Loucy (cell line): ENCODE measurements at regions not wholly inside any gene's neighbourhood (a gene's known extent, or its start where the extent isn't known, plus 50 kb on each side); places are given as distances from the start of the nearest gene placed in this dataset.
A peak's percentile ranks its signal among the peaks of the same experiment; 100 is the strongest.

Experiments used
- H2AFZ ChIP-seq: fragments of 200-600 bp; sonication (generic); 2 replicates; pipeline ENCODE4 v1.6.0; 2016; ENCODE audit warnings: antibody characterized with exemption, mild to moderate bottlenecking, low read length, moderate library complexity
- H3F3A ChIP-seq: fragments of 200-600 bp; 2 replicates; pipeline ENCODE4 v1.6.0; 2016; ENCODE audit warnings: antibody characterized with exemption, low read depth, mild to moderate bottlenecking
- H3K27me3 ChIP-seq: fragments of 200-600 bp; sonication (generic); 2 replicates; pipeline ENCODE4 v1.6.1; 2014; ENCODE audit warnings: low read length, mild to moderate bottlenecking; ENCODE audit not compliant: insufficient read depth, poor library complexity, severe bottlenecking
- H3K36me3 ChIP-seq: fragments of 200-600 bp; sonication (generic); 2 replicates; pipeline ENCODE4 v1.6.1; 2016; ENCODE audit warnings: low read length; ENCODE audit not compliant: insufficient read depth
- H3K4me1 ChIP-seq: fragments of 200-600 bp; sonication (generic); 2 replicates; pipeline ENCODE4 v1.5.1; 2014; ENCODE audit warnings: low read length, mild to moderate bottlenecking; ENCODE audit not compliant: insufficient read depth, poor library complexity, severe bottlenecking
- H3K4me2 ChIP-seq: fragments of 200-600 bp; sonication (generic); 2 replicates; pipeline ENCODE4 v1.6.0; 2014; ENCODE audit warnings: antibody characterized with exemption, low read length, low read depth, mild to moderate bottlenecking; ENCODE audit not compliant: poor library complexity, severe bottlenecking
- H3K4me3 ChIP-seq: fragments of 200-600 bp; sonication (generic); 2 replicates; pipeline ENCODE4 v1.5.1; 2014; ENCODE audit warnings: low read length, mild to moderate bottlenecking, mixed read lengths; ENCODE audit not compliant: poor library complexity, severe bottlenecking
- H3K79me2 ChIP-seq: fragments of 200-600 bp; sonication (generic); 2 replicates; pipeline ENCODE4 v1.6.1; 2014; ENCODE audit warnings: low read length; ENCODE audit not compliant: insufficient read depth
- H3K9ac ChIP-seq: fragments of 200-600 bp; sonication (generic); 2 replicates; pipeline ENCODE4 v1.6.0; 2014; ENCODE audit warnings: mild to moderate bottlenecking, low read depth, low read length, moderate library complexity; ENCODE audit not compliant: poor library complexity, severe bottlenecking
- H3K9me2 ChIP-seq: fragments of 200-600 bp; sonication (generic); replicated peaks from 2 replicates; pipeline ENCODE4 v1.6.1; 2016; ENCODE audit warnings: low read depth, low read length, mixed read lengths
- H3K9me3 ChIP-seq: fragments of 200-600 bp; sonication (generic); 2 replicates; pipeline ENCODE4 v1.6.1; 2014; ENCODE audit warnings: mild to moderate bottlenecking, antibody characterized with exemption, low read length, low read depth; ENCODE audit not compliant: insufficient read depth
- H4K20me1 ChIP-seq: fragments of 200-600 bp; sonication (generic); 2 replicates; pipeline ENCODE4 v1.6.0; 2014; ENCODE audit warnings: antibody characterized with exemption, low read length, mild to moderate bottlenecking; ENCODE audit not compliant: insufficient read depth, poor library complexity, severe bottlenecking
- EZH2phosphoT487 ChIP-seq: fragments of 200-600 bp; IDR thresholded peaks from 2 replicates; pipeline ENCODE4 v1.6.1; 2018; ENCODE audit warnings: antibody characterized with exemption, mild to moderate bottlenecking, moderate library complexity, borderline replicate concordance
- TF ChIP-seq, protein P1 (sequence below): fragments of 200-600 bp; sonication (generic); conservative IDR thresholded peaks from 2 replicates; pipeline ENCODE4 v1.5.1; 2014; ENCODE audit warnings: mild to moderate bottlenecking, antibody characterized with exemption, low read length

- Histone ChIP-seq H3K9me2 (no peaks in the 10 kb centered on the region), H3F3A (no peaks in the 10 kb centered on the region), H3K27me3 (no peaks in the 10 kb centered on the region), H3K4me1 (peaks cover 17% of the 10 kb centered on the region), H3K9me3 (peaks cover 6% of the 10 kb centered on the region), H3K4me3 (no peak overlapping the region), H4K20me1 (no peaks in the 10 kb centered on the region), H3K79me2 (no peaks in the 10 kb centered on the region), H2AFZ (no peak overlapping the region), H3K9ac (no peak overlapping the region), H3K36me3 (no peaks in the 10 kb centered on the region), H3K4me2 (no peak overlapping the region)
- TF ChIP-seq, protein P1, sequence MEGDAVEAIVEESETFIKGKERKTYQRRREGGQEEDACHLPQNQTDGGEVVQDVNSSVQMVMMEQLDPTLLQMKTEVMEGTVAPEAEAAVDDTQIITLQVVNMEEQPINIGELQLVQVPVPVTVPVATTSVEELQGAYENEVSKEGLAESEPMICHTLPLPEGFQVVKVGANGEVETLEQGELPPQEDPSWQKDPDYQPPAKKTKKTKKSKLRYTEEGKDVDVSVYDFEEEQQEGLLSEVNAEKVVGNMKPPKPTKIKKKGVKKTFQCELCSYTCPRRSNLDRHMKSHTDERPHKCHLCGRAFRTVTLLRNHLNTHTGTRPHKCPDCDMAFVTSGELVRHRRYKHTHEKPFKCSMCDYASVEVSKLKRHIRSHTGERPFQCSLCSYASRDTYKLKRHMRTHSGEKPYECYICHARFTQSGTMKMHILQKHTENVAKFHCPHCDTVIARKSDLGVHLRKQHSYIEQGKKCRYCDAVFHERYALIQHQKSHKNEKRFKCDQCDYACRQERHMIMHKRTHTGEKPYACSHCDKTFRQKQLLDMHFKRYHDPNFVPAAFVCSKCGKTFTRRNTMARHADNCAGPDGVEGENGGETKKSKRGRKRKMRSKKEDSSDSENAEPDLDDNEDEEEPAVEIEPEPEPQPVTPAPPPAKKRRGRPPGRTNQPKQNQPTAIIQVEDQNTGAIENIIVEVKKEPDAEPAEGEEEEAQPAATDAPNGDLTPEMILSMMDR: no peak
- TF ChIP-seq EZH2phosphoT487: no peak
Measured at GRCh38 chr4:54902271-54902670, 223.1 kb downstream of the KDR start.

GRCh38 chr4:54901202-54901601 is 224.2 kb downstream of the KDR start:
- Histone ChIP-seq H3K9me3 (0 out of 2 replicates have a peak, but pooled peaks cover under 1% of the 10 kb centered on the region), H3K9ac (no peak overlapping the region), H2AFZ (no peak overlapping the region), H4K20me1 (no peaks in the 10 kb centered on the region), H3K4me1 (peaks cover 17% of the 10 kb centered on the region), H3K4me3 (no peak overlapping the region), H3F3A (no peaks in the 10 kb centered on the region), H3K27me3 (no peaks in the 10 kb centered on the region), H3K79me2 (no peaks in the 10 kb centered on the region), H3K36me3 (no peaks in the 10 kb centered on the region), H3K4me2 (no peak overlapping the region), H3K9me2 (no peaks in the 10 kb centered on the region)
- TF ChIP-seq, protein P1: no peak
- TF ChIP-seq EZH2phosphoT487: no peak

- no peaks in the 10 kb centered on the region for H3K79me2 ChIP-seq
- H3K9me2 ChIP-seq: no peaks in the 10 kb centered on the region
- TF ChIP-seq, protein P1: no peak
- no peak for TF ChIP-seq EZH2phosphoT487
- no peak overlapping the region for H2AFZ ChIP-seq
- H3K4me1 ChIP-seq: peaks cover 17% of the 10 kb centered on the region
- no peaks in the 10 kb centered on the region for H3K36me3 ChIP-seq
- no peaks in the 10 kb centered on the region for H3K27me3 ChIP-seq
- no peaks in the 10 kb centered on the region for H3K9me3 ChIP-seq
- H3F3A ChIP-seq: no peaks in the 10 kb centered on the region
- H3K4me3 ChIP-seq: no peak overlapping the region
- H3K4me2 ChIP-seq: peak overlapping the region; percentile 43
- no peak overlapping the region for H3K9ac ChIP-seq
- H4K20me1 ChIP-seq: no peaks in the 10 kb centered on the region
Measured at GRCh38 chr4:54898656-54899340, 226.6 kb downstream of the KDR start.
